ENCODE measurements at regions not wholly inside any gene's neighbourhood (a gene's known extent, or its start where the extent isn't known, plus 50 kb on each side); places are given as distances from the start of the nearest gene placed in this dataset.

DNA sequence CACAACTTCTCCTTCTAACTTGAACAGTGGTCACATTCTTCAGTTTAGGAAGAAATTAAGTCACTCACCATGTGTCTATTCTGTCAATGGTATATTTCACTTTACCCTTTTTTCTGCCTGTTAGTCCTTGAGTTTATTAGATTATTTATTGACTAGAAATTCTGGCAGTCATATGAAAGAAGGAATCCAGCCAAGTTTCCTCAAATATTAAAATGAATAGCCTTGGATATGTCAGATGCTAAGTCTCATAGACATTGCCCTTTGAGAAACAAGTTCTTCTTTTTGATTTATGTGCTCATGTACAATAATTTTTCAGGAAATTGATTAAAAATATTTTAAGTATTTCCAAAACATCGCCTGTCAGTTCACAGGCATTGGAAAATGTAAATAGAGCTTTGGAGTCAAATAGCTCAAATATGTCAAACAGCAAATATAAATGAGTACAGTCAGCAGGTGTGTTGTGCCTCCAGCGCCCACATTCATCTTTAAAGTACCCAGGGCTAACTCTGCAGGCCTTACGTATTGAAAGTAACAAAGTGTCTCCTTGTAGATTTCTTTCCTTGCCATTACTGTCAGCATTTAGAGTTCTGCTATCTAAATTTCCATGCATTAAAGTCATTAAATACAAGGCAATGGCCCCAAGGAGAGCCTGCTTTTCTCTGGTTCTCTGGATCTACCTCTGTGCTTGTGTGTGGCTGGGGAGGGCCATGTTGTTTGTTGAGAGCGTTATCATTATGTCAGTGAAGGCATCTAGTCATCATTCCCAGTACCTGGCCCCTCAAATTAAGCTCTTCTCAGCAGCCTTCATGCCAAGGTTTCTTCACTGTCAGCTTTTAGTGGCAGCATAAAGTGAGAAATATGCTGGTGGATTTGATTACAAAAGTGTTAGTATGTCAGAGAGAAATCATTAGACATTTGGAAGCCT is 76.3 kb upstream of the TRPC4 start (continued):
- TF ChIP-seq RFX5 (IDR thresholded peaks at IDR 0.05; ENCODE audit: low read depth, low read length) = no peak

- in situ Hi-C loops (cut with MboI; ENCODE audit: low sequenced_read_pairs) = no loop called here
- no peaks in the 10 kb centered on the region for H3K9me1 ChIP-seq (ENCODE audit: insufficient read depth, low read length)
- ChIA-PET CTCF (interaction anchor here (0.8 kb wide), 1 partner anchor 20 kb away, joined by 3 read pairs; no protein-coding TSS in a partner anchor), POLR2A (ENCODE audit: unreplicated experiment) (no interaction called here)
- no peak overlapping the region for H3K4me3 ChIP-seq (ENCODE audit: insufficient read depth, low read depth, low read length)
- no peak overlapping the region for H4K8ac ChIP-seq (ENCODE audit: low read depth in 2 of 2, low read length in 2 of 2)
- H2AK5ac ChIP-seq (ENCODE audit: low read depth, low read length) = no peak overlapping the region
- H3K18ac ChIP-seq (ENCODE audit: low read depth, low read length) = no peak overlapping the region
- H3K56ac ChIP-seq (ENCODE audit: extremely low read depth, insufficient read depth, low read length) = no peak overlapping the region
- ATAC-seq (ENCODE audit: low read depth) = no peak
- no peaks in the 10 kb centered on the region for H3K36me3 ChIP-seq (ENCODE audit: control insufficient read depth, insufficient read depth, low read length)
- H3K79me1 ChIP-seq (ENCODE audit: low read depth in 1 of 2, low read length in 2 of 2) = no peaks in the 10 kb centered on the region
- no peak overlapping the region for H3K27ac ChIP-seq (ENCODE audit: insufficient read depth, low read length)
- no peak overlapping the region for H4K91ac ChIP-seq (ENCODE audit: insufficient read depth, low read depth, low read length)
- no TSS peak for BruUV-seq (replicated peaks)
- H2BK120ac ChIP-seq (ENCODE audit: low read depth, low read length) = no peak overlapping the region
- no peak overlapping the region for H4K5ac ChIP-seq (ENCODE audit: low read depth, low read length)
- H3K9me3 ChIP-seq (ENCODE audit: control insufficient read depth, insufficient read depth, low read length) = no peaks in the 10 kb centered on the region
- DNase-seq = peak; percentile 3
- H3K4me2 ChIP-seq (ENCODE audit: low read depth, low read length) = no peak overlapping the region
- H3K9ac ChIP-seq (ENCODE audit: low read depth, low read length) = no peak overlapping the region
- H3K4me1 ChIP-seq (ENCODE audit: control insufficient read depth, insufficient read depth, low read length) = no peaks in the 10 kb centered on the region
- dilution Hi-C loops (cut with HindIII; ENCODE audit: low sequenced_read_pairs, unreplicated experiment) = no loop called here
- no peaks in the 10 kb centered on the region for H4K20me1 ChIP-seq (ENCODE audit: insufficient read depth, low read length)
- H3K4ac ChIP-seq (ENCODE audit: low read depth, low read length) = no peak overlapping the region
- no peak overlapping the region for H3K23ac ChIP-seq (ENCODE audit: low read depth, low read length)
- no peak overlapping the region for H2BK20ac ChIP-seq (ENCODE audit: low read depth, low read length)
- H3K14ac ChIP-seq (replicated peaks; ENCODE audit: low read depth, low read length) = no peak overlapping the region
- intact Hi-C loops (cut with micrococcal nuclease) = loop anchor here (2.0 kb wide), 1 partner anchor 304 kb away; no protein-coding TSS in a partner anchor
- no peak overlapping the region for H2BK15ac ChIP-seq (ENCODE audit: low read depth, low read length)
- no peaks in the 10 kb centered on the region; the same call in 1 of the 2 replicates for H3K27me3 ChIP-seq (ENCODE audit: control insufficient read depth, insufficient read depth, low read length)
- WGBS, 2 experiments (ENCODE audit: extremely low coverage in 2 of 2, insufficient read length in 1 of 2) = 67% methylated on average over 1 of the region's 8 CpGs; no CpG with 5 or more reads in 1 of the 2 experiments
- no peak overlapping the region for H2AK9ac ChIP-seq (replicated peaks; ENCODE audit: low read depth, low read length, poor library complexity)
- no peak overlapping the region for H2AFZ ChIP-seq (replicated peaks; ENCODE audit: low read length, poor library complexity)
- no peak overlapping the region for H2BK5ac ChIP-seq (ENCODE audit: low read depth, low read length, poor library complexity, severe bottlenecking)
- TF ChIP-seq SMC3 (IDR thresholded peaks at IDR 0.05; ENCODE audit: low read depth, low read length) = peak; percentile 18; the same call in 1 of the 2 replicates
- TF ChIP-seq ELK1 (IDR thresholded peaks at IDR 0.05; ENCODE audit: borderline replicate concordance, low read depth, low read length) = no peak
- no peak for TF ChIP-seq BHLHE40 (IDR thresholded peaks at IDR 0.05; ENCODE audit: low read depth, low read length)
- TF ChIP-seq FOS (IDR thresholded peaks at IDR 0.05; ENCODE audit: low read depth, low read length) = no peak
- no peak for TF ChIP-seq RCOR1 (IDR thresholded peaks at IDR 0.05; ENCODE audit: insufficient replicate concordance, low read length)
- TF ChIP-seq CHD1 (IDR thresholded peaks at IDR 0.05; ENCODE audit: low read depth, low read length) = no peak
- TF ChIP-seq USF2 (IDR thresholded peaks at IDR 0.05; ENCODE audit: low read depth, low read length) = no peak
- no peak for TF ChIP-seq MAFK (IDR thresholded peaks at IDR 0.05; ENCODE audit: low read depth, low read length)
- no peak for TF ChIP-seq RFX5 (IDR thresholded peaks at IDR 0.05; ENCODE audit: low read depth, low read length)
- TF ChIP-seq CEBPB (IDR thresholded peaks at IDR 0.05; ENCODE audit: low read depth, low read length) = 0 out of 2 replicates have a peak, but pooled peaks have one; percentile 10
- peak; percentile 22 for TF ChIP-seq RAD21 (IDR thresholded peaks at IDR 0.05; ENCODE audit: low read length)
- TF ChIP-seq MAZ (IDR thresholded peaks at IDR 0.05; ENCODE audit: borderline replicate concordance, low read depth, low read length) = no peak
- TF ChIP-seq POLR2A (IDR thresholded peaks at IDR 0.05; ENCODE audit: low read depth, low read length) = no peak
- TF ChIP-seq MXI1 (IDR thresholded peaks at IDR 0.05; ENCODE audit: borderline replicate concordance, low read depth, low read length) = no peak
These were observed 75.4 kb upstream of the TRPC4 start for GRCh38 chr13:37944869-37945442.
